Activated effector memory CD4-positive, alpha-beta T cell treated with anti-CD3 and anti-CD28 coated beads, Interleukin-2, amount 50 U/mL, for 16 hours (primary cell): ENCODE measurements at regions not wholly inside any gene's neighbourhood (a gene's known extent, or its start where the extent isn't known, plus 50 kb on each side); places are given as distances from the start of the nearest gene placed in this dataset.
"Not testable (repeated sequence)": the region's sequence is repeated elsewhere in the genome, so short reads cannot be mapped to it uniquely, and the experiment has no call there.

Source experiments
- DNase-seq: peaks from one replicate; pipeline ENCODE4 v3.0.0-alpha.2; 2020

DNA sequence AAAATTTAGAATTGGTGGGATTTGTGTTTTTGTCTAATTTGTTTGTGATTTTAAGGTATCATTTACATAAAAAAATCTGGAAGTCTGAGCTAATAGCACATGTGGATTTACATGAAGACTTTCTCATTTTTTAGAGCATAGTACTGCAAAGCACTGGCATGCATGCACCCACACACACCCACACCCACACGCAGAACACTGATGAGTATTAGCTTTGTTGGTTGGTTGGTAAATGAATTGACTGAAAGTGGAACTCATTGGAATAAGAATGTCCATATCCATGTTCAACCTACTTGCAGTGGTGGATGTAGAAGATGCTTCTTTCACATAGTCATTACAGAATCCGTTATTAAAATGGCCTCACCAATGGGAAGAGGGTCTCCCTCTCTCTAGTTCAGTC is 475.8 kb downstream of the PLCL1 start:
- no peak for DNase-seq

DNA sequence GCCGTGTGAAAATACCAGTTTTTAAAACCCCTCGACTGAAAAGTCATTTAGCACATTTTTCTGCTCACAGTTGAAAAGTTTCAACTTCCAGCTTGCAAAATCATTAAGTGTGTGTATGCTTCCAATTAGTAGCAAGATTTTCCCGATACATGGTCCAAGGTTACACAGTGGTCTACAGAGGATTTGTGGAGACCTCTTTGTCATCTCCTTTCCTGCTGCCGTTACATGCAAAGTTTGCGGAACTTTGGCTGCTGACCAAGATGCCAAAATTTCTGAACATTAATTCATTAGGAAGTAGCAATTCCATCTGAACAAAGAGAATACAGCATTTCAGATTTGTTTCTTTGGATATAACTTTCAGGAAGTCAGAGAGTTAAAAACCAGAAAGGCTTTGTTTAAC is 474.6 kb downstream of the PLCL1 start:
- no peak for DNase-seq

DNA sequence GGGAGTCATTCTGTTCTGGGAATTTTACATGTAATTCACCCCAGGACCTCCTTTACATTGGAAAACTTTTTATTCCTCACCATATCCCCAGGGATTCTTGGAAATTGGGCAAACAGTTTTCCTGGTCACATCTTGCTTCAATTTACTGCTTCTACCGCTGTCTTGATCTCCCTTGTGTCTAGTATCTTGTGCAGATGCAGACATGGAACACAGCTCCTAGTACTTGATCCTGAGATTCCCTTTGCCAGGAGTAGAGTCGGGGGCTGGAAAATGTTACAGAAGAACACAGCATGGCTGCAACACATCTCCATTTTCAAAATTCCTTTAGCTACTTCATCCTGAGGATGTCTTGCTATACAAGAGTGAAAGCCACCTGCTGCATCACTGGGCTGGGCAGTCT is 472.8 kb downstream of the PLCL1 start:
- no peak for DNase-seq

DNA sequence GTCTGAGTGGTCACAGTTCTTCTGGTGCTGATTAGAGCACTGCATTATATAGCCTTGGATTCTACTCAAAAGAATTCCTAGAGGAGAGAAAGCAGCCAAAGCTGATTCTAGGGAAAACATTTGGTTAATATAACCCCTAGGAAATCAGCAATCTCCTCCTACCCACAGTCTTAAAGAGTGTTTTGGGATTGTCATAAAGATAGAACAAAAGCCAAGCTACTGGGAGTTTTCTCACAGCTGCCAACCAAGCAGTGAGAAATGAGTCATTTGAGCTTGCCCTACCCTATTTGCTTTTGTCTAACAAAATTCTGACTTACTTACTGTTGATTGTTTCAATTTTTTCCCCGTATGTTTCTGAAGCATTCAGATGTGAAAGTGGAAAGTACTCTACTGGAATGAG is 469.3 kb downstream of the PLCL1 start:
- no peak for DNase-seq

DNA sequence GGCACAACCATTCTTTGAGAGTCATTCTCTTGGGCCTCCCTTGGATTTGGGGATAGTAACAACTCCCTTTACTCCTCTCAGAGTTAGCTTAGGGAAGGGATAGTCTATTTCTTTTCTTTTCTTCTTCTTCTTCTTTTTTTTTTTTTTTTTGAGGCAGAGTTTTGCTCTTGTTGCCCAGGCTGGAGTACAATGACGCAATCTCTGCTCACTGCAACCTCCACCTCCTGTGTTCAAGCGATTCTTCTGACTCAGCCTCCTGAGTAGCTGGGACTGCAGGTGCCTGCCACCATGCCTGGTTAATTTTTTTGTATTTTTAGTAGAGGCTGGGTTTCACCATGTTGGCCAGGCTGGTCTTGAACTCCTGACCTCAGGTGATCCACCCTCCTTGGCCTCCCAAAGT is 465.8 kb downstream of the PLCL1 start:
- not testable (repeated sequence) for DNase-seq

DNA sequence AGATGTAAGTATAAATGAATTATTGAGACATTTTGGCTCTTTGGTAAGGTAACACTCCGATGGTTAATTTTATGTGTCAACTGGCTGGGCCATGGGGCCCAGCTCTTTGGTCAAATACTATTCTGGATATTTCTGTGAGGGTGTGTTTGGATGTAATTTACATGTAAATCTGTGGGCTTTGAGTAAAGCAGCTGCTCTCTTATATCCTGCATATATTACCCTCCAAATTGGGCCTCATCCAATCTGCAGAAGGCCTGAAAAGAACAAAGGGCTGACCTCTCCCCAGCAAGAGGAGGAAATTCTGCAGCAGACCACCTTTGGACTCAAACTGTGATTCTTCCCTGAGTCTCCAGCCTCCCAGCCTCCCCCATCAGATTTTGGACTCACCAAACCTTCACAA is 464.1 kb downstream of the PLCL1 start:
- DNase-seq, result no peak

DNA sequence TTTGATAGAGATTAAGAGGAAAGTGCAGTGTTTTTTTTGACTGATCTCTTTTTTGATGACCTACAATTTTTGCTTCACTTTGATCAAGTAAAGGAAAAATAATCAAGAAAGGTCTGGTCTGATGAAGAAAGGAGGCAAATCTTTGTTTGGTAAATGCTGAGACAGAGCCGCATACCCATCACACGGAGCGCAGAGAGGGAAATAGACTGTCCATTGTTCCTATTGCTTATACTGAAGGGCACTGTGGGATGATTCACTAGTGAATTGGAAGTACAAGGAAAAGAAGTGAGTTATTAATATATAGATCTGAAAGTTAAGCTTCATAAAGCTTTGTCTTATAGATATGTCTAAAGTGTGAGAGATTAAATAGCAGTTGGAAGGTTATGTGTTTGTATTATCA is 455.1 kb downstream of the PLCL1 start:
- no peak for DNase-seq

DNA sequence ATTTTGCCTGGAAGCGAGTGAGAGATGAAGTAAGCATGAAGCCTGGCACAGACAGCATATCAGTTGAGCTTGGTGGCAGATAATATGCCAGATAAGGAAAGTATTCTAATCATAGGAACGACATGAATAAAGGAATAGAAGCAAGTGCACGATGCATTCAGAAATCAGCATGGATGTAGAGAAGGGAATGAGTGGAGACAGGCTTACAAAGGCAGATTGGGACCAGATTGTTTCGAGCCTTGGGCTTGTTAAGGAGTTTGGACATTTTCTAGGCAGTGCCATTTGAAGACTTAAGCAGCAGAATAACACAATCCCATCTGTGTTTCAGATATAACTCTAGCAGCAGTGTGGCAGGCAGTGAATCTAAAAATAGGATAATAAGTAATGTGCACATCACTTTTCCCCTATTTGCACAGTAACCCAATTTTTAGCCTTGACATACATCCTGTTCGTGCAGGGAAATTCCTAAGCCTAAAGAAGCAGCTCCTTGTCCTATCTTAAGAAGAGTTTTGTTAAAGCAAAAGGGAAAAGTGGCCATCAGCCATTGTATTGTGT is 450.2 kb downstream of the PLCL1 start:
- no peak for DNase-seq

DNA sequence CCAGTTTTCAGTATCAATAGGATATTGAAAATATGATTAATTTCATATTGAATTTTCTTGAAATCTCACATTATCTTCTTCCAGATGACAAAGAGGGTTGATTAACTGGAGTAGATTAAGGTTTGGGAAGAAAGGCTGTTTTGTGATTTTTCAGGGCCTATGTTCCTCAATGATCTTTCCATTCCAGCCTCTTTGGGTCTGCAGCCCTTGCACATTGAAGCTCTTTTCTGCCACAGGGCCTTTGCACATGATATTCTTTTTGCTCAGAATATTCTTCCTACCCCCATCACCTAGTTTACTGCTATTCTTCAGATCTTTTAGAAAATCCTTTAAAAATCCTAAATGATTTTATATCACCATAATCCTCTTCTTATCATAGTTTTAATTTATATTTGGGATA is 449.6 kb downstream of the PLCL1 start:
- no peak for DNase-seq

DNA sequence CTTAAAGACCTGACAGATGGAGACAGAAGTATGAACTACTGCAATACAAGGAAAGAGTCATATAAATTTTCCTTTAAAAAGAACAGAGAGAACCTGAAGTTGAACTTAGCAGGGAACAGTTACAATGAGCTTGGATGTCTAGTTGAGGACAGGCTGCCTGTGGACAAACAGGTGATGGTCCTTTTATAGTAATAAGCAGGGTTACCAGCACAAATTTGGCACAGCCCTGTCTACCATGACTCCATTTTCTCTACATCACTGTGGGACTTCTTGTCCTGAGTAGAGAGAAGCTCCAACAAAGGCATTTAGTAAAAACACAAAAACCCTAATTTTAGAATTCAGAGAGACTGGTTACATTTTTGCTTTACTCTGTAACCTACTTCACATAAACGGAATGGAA is 448.1 kb downstream of the PLCL1 start:
- DNase-seq, result no peak

DNA sequence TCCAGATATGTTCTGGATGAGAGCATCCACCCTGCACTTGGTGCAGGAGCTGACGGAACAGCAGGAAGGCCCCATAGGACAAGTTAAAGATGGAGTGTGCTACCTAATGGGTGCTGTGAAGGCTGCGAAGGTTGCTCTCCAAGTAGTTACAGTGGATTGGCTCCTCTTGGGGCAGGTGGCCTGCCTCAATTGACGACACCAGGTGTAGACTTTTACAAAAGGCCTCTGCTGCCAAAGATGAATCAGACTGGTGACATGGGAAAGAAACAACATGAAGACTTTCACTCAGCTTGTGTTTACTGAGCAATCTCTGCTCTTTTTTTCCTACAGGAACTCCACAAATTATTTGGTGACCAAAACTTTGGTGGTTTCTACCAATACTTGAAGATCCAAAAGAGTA is 437.7 kb downstream of the PLCL1 start:
- DNase-seq, result no peak

DNA sequence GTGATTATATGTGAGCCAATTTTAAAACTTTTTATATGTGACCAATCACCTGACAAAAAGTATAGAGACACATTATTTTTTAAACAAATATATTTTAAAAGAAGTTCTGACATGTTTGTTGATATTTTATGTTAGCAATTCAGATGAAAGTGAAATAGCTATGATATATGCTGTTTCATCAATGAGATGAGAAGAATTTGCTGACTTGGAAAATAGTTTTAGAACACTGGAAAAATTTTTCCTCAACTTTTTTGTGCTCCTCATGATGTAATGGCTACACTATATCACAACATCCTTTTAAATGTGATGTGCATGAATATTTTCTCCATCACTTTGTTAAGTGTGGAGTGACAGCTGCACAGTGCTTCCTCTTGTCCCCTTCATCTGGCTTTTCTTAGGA is 434.0 kb downstream of the PLCL1 start:
- no peak for DNase-seq

DNA sequence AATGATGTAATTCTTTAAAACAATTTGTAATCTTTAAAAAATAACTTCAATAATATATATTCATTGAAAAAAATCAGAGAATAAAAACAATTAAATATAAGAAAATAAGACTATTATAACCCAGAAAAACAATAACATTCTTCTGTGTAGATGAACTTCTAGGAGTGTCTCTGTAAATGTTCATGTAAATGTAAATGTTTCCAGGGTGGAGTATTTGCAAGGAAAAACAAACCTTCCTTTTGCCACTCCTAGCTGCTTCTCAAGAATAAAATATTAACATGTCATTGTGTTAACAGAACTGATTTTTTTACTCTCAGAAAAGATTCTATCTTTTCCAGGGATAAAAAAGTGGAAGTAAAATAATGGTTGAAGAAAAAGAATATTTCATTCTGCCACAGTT is 431.9 kb downstream of the PLCL1 start:
- DNase-seq, result no peak

DNA sequence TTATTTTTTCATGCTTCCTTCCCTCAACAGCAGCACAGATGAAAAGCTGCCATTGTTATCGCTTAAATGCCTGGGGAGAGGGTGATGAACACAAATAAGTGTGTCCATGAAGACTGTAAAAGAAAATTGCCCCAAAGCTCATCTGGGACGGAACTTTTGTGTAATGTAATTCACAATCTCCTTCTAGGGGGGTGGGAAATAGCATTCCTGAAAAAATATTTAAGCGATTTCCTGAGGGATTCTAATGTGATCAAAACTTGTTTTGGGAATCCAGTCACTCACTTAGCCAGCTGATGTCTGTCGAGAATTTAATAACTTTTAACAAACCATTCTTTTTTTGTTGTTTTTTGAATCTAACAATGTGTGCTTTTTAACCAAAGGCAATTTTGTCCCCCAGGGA is 427.9 kb downstream of the PLCL1 start:
- DNase-seq, result no peak

DNA sequence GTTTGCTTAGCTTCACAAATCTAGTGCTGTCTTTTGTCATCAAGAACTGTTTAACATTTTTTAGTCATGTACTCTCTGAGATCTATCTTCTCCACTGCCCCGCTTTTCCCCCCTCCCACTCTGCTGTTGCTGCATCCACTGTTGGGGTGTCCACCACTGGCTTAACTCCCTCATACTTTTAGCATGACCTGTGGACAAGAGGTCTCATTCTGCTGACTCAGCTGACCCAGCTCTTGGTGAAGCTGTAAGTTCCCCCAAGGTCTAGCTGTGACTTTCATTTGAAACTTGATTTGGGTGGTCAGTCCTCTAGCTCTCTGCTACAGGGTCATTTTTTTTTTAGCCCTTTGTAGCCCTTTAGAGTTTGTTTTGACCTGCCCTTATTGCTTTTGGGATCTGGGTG is 427.2 kb downstream of the PLCL1 start:
- DNase-seq, result no peak

DNA sequence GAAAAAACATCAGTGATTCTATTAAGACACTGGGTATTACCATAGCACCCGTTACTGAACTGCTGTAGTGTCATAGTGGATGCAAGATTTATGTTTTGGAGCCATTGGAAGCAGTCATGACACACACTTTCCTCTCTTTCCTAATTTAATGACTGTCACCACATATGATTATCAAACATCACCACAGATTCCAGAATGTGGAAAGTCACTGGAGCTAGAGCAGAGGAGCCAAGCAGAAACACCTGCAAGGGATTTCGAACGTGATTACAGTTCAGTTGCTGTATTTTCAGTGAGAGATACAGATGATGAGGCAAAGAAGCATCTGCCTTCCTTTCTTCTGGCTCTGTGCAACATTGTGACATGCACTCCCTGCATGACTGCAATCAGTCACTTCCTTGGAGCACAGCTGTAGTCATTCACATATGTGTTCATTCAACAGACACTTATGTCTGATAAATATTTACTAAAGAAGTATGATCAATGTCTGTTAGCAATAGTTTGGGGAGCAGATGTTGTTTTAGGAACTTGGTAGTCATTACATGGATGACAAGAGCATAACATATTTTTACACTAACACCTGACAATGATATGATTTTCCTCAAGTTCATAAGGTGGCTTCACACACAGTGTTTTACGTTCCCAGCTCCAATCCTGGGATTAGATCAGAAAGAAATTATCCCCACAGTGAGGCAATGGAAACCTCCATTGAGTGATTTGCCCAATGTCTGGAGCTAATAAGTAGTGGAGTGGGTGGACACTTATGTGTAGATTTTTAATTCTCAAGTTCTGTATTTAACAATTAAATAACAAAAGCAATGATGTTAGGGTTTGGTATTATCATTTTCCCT is 416.6 kb downstream of the PLCL1 start:
- DNase-seq, result no peak

DNA sequence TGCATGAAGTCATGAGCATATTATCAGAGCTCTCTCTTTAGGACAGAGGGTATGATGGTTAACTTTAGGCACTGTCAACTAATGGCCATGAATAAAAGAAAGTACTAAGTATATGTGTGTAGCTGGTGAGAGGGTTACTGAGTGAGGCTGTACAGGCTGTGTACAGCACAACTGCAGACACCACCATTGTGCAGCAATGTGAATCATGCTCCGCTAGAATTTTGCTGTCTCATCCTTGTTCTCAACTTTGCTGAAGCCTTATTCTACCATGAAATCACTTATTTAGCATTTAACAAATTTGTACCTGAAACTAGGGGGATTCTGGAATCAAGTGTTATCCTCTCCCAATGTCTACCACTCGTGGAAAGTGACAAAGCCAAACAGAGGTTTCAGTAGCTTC is 414.9 kb downstream of the PLCL1 start:
- DNase-seq, result no peak

DNA sequence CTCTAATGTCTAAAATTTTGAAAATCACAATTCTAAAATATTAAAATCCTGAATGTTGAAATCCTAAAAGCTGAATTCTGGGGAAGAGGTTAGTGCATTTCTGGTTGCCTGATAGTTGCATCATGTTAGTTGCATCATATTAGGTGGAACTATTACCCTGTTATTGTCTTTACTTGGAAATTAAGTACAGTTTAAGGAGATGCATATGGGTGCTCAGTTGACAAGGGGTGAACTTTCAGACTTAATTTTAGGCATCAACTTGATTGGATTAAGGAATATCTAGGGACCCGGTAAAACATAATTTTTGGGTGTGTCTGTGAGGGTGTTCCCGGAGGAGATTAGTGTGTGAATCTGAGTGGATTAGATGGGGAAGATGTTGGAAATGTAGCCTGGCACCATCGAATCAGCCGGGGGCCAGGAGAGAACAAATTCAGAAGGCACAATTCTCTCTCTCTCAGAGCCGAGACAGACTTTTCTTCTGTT is 409.8 kb downstream of the PLCL1 start:
- no peak for DNase-seq

DNA sequence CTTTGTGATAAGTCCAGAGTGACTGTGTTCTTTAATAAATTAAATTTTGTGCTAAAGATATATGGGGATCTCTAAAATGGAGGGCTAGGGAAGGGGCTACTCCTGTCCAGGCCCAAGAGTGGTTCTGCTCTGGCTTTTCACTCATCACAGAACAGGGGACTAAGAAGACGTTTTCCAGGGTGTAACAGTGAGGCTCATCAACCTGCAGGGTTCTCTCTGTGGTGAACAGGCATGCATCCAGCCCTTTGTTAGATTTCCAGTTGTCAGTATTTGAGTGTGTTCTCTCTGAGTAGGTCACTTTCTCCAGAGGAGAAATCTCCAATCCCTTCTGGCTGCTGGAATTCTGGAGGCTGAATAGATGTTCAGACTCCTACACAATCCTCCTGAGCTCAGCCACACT is 408.9 kb downstream of the PLCL1 start:
- no peak for DNase-seq

DNA sequence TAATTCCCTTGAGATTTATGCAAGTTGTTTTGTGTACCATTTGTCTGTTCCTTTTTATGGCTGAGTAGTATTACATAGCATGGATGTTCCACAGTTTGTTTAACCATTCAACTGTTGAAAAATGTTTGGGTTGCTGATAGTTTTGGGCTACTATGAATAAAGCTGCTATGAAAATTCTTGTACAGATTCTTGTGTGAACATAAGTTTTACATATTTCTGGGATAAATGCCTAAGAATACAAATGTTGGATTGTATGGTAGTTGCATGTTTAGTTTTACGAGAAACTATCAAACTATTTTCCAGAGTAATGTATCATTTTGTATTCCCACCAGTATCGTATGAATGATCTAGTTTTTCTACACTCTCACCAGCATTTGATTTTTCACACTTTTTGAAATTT is 407.3 kb downstream of the PLCL1 start:
- DNase-seq, result no peak

DNA sequence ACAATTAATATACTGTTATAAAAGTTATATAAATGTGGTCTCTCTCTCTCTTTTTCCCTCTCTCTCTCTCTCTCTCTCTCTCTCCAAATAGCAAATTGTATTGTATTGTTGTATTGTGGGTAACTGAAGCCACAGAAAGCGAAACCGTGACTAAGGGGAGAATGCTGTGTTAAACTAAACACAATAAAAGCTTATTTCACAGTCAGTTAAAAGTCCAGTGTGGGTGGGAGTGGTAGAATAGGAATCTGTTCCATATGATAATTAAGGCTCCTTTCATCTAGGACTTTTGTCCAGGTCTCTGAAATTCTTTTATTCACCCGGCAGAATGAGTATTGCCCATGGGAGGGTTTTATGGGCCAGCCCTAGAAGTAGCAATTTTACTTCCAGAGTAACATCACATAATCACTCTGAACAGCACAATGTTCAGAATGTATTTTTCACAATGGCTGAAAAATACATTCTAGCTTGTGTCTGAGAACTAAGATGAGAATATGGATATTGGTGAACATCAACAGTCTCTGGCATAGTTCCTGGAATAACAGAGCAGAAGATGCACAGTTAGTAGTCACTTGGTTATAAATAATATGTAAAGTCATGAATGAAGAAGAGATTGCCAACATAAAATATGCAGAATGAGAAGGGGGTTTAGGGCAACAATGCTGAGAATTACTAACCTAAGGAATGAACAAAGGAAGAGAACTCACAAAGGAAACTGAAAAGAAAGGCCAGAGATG is 399.1 kb downstream of the PLCL1 start:
- DNase-seq, result no peak
